Activated CD4-positive, alpha-beta memory T cell treated with anti-CD3 and anti-CD28 coated beads, Interleukin-2, amount 10 ng/mL, durations not matched to agents 7 days and 5 days (primary cell): ENCODE measurements at regions not wholly inside any gene's neighbourhood (a gene's known extent, or its start where the extent isn't known, plus 50 kb on each side); places are given as distances from the start of the nearest gene placed in this dataset.
"Not testable (repeated sequence)": the region's sequence is repeated elsewhere in the genome, so short reads cannot be mapped to it uniquely, and the experiment has no call there.

ENCODE experiments used
- CTCF ChIA-PET: fragments of 350-600 bp; sonication (Branson Sonifier 250); formaldehyde crosslinking; loops from one replicate; lab custom pipeline; 2021; ENCODE audit warnings: antibody characterized with exemption, inconsistent platforms; lab: Charles Lee
- POLR2A ChIA-PET: fragments of 350-600 bp; sonication (Branson Sonifier 250); formaldehyde crosslinking; loops from one replicate; lab custom pipeline; 2021; ENCODE audit warnings: antibody characterized with exemption; lab: Charles Lee
- DNase-seq: peaks from one replicate; pipeline ENCODE4 v3.0.0-alpha.2; 2020
- H3K27ac Mint-ChIP-seq: one replicate; pipeline ENCODE4 v1.8.0; 2021; ENCODE audit warnings: mild to moderate bottlenecking, mixed read lengths
- H3K27me3 Mint-ChIP-seq: one replicate; pipeline ENCODE4 v1.8.0; 2021; ENCODE audit warnings: mixed read lengths
- H3K36me3 Mint-ChIP-seq: one replicate; pipeline ENCODE4 v1.8.0; 2021; ENCODE audit warnings: low read depth, mixed read lengths
- H3K4me1 Mint-ChIP-seq: one replicate; pipeline ENCODE4 v1.8.0; 2021; ENCODE audit warnings: mixed read lengths
- H3K4me3 Mint-ChIP-seq: one replicate; pipeline ENCODE4 v1.8.0; 2021; ENCODE audit warnings: mild to moderate bottlenecking, mixed read lengths
- H3K9me3 Mint-ChIP-seq: one replicate; pipeline ENCODE4 v1.8.0; 2021; ENCODE audit warnings: mixed read lengths

DNA sequence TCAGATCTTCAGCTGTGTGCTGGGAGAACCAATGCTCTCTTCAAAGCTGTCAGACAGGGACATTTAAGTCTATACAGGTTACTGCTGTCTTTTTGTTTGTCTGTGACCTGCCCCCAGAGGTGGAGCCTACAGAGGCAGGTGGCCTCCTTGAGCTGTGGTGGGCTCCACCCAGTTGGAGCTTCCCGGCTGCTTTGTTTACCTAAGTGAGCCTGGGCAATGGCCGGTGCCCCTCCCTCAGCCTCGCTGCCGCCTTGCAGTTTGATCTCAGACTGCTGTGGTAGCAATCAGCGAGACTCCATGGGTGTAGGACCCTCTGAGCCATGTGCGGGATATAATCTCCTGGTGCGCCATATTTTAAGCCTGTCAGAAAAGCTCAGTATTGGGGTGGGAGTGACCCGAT is 745.8 kb upstream of the POU3F2 start:
- H3K9me3 Mint-ChIP-seq, H3K27ac Mint-ChIP-seq, H3K4me3 Mint-ChIP-seq, H3K36me3 Mint-ChIP-seq, POLR2A ChIA-PET, DNase-seq, CTCF ChIA-PET, H3K27me3 Mint-ChIP-seq, H3K4me1 Mint-ChIP-seq: not testable (repeated sequence)

DNA sequence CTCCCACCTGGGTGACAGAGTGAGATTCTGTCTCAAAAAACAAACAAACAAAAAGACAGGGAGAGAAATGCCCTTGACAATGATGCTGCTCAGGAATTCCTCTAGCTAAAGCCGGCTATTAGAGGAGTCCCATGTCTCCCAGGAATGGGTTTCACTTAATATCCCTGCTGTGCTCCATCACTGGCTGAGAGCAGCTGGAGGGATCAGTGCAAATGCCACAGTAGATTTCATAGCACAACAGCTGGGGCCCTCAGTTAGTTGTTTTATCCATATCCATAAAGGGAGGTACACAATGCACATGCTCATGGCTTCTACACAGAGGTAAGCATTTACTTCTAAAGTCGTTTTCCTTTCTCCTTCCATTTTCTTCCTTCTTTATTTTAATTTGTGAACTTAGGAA is 742.0 kb upstream of the POU3F2 start:
- CTCF ChIA-PET = no interaction called here
- DNase-seq = no peak
- Mint-ChIP-seq H3K4me1 (no peaks in the 10 kb centered on the region), H3K4me3 (no peak overlapping the region), H3K36me3 (no peaks in the 10 kb centered on the region), H3K9me3 (no peaks in the 10 kb centered on the region), H3K27ac (no peak overlapping the region), H3K27me3 (no peaks in the 10 kb centered on the region)
- POLR2A ChIA-PET = no interaction called here

DNA sequence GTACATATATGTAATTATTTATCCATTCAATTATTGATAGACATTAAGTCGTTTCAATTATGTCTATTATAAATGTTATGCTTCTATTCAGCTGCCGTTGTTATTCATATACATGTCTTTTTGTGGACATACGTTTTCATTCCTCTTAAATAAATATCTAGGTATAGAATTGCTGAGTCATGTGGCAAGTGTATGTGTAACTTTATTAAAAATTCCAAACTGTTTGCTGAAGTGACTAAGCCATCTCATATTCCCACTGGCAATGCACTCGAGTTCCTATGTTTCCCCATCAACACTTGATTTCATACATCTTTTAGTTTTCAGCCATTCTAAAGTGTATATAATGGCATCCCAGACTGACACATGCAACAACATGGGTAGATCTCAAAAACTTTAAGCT is 739.7 kb upstream of the POU3F2 start:
- H3K4me3 Mint-ChIP-seq = no peak overlapping the region

GRCh38 chr6:98107801-98108200 is 726.6 kb upstream of the POU3F2 start:
- ChIA-PET CTCF (no interaction called here), POLR2A (no interaction called here)
- H3K4me1 Mint-ChIP-seq = no peaks in the 10 kb centered on the region
- no peak overlapping the region for H3K27ac Mint-ChIP-seq
- no peaks in the 10 kb centered on the region for H3K36me3 Mint-ChIP-seq
- peaks cover 9% of the 10 kb centered on the region for H3K9me3 Mint-ChIP-seq
- DNase-seq = no peak
- no peaks in the 10 kb centered on the region for H3K27me3 Mint-ChIP-seq
- H3K4me3 Mint-ChIP-seq = no peak overlapping the region

More for the DNA sequence above, 739.7 kb upstream of the POU3F2 start:
- Mint-ChIP-seq H3K36me3 (no peaks in the 10 kb centered on the region), H3K9me3 (no peaks in the 10 kb centered on the region), H3K27me3 (no peaks in the 10 kb centered on the region), H3K27ac (no peak overlapping the region), H3K4me1 (no peaks in the 10 kb centered on the region)
- POLR2A ChIA-PET = no interaction called here
- no peak for DNase-seq
- CTCF ChIA-PET = no interaction called here

DNA sequence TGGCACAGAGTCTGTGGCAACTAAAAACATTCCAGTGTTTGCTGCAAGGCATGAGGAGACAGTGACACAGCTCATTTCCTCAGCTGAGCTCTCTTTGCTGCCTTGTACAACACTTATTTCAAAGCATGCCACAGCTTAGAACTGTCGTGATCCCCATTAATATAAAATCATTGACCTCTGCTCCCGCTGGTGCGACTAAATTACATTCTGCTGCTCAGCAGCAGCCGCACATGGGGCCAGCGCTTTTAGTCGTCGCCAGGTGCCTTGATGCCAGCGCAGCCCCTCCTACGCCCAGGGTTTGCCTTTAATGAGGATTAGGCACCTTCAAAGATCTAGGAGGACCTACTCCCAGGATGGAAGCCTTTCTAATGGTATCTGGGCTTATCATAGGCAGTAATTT is 717.9 kb upstream of the POU3F2 start:
- Mint-ChIP-seq H3K27ac (no peak overlapping the region), H3K36me3 (no peaks in the 10 kb centered on the region), H3K9me3 (peaks cover 2% of the 10 kb centered on the region), H3K4me3 (no peak overlapping the region), H3K27me3 (no peaks in the 10 kb centered on the region), H3K4me1 (no peaks in the 10 kb centered on the region)
- POLR2A ChIA-PET = no interaction called here
- DNase-seq = no peak
- CTCF ChIA-PET = no interaction called here

DNA sequence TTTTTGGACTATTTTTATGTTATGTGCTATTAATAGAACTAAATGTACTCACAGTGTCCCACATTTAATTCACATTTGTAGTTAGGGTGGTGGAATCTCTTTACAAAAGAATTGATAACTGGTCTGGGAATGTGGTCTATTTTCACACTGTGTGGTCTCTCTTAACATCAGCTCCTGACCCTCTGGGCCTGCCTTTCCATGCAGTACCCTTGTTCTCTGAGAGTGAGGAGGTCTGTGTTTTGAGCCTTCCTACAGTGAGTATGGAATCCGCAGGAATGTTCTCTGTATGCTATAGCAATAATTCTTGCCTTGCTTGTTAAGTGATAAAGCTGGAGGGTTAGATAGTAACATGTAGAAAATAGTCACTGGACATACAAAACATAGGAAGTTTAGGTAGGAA is 717.3 kb upstream of the POU3F2 start:
- H3K9me3 Mint-ChIP-seq = peaks cover 2% of the 10 kb centered on the region

GRCh38 chr6:98118397-98119045 is 715.9 kb upstream of the POU3F2 start:
- CTCF ChIA-PET = no interaction called here
- H3K27ac Mint-ChIP-seq = no peak overlapping the region
- no peaks in the 10 kb centered on the region for H3K4me1 Mint-ChIP-seq
- H3K9me3 Mint-ChIP-seq = peaks cover 2% of the 10 kb centered on the region
- no peaks in the 10 kb centered on the region for H3K27me3 Mint-ChIP-seq
- H3K36me3 Mint-ChIP-seq = no peaks in the 10 kb centered on the region
- POLR2A ChIA-PET = no interaction called here
- H3K4me3 Mint-ChIP-seq = no peak overlapping the region
- DNase-seq = no peak

More for the DNA sequence above, 717.3 kb upstream of the POU3F2 start:
- DNase-seq = no peak
- H3K4me3 Mint-ChIP-seq = no peak overlapping the region
- ChIA-PET POLR2A (no interaction called here), CTCF (no interaction called here)
- no peaks in the 10 kb centered on the region for H3K36me3 Mint-ChIP-seq
- H3K4me1 Mint-ChIP-seq = no peaks in the 10 kb centered on the region
- no peak overlapping the region for H3K27ac Mint-ChIP-seq
- H3K27me3 Mint-ChIP-seq = no peaks in the 10 kb centered on the region

DNA sequence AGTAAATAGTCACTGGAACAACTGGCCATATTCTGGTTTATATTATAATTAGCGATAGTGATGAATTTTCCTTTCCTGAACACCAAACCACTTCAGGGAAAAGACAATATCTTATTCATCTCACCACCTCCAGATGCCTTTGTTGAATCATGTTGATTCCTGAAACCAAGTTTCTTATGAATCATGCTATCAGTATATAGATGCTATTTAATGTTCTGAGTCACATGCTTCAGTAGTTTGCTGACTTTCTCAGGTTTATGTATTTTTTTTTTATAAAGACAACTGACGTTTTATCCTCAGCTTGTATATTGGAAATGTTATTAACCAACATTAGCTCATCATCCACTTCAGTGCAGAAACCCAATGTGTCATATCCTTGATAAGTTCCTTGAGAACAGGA is 710.2 kb upstream of the POU3F2 start:
- H3K36me3 Mint-ChIP-seq = no peaks in the 10 kb centered on the region
- no peak overlapping the region for H3K27ac Mint-ChIP-seq
- peaks cover 1% of the 10 kb centered on the region for H3K4me1 Mint-ChIP-seq
- no peaks in the 10 kb centered on the region for H3K27me3 Mint-ChIP-seq
- H3K9me3 Mint-ChIP-seq = peaks cover 2% of the 10 kb centered on the region
- H3K4me3 Mint-ChIP-seq = no peak overlapping the region
- CTCF ChIA-PET = no interaction called here
- POLR2A ChIA-PET = no interaction called here
- DNase-seq = no peak

- Mint-ChIP-seq H3K9me3 (no peaks in the 10 kb centered on the region), H3K27me3 (no peaks in the 10 kb centered on the region), H3K36me3 (no peaks in the 10 kb centered on the region), H3K4me1 (no peaks in the 10 kb centered on the region), H3K27ac (no peak overlapping the region), H3K4me3 (no peak overlapping the region)
- ChIA-PET CTCF (no interaction called here), POLR2A (no interaction called here)
- no peak for DNase-seq
Observed at GRCh38 chr6:98131290-98131990, 702.9 kb upstream of the POU3F2 start.

DNA sequence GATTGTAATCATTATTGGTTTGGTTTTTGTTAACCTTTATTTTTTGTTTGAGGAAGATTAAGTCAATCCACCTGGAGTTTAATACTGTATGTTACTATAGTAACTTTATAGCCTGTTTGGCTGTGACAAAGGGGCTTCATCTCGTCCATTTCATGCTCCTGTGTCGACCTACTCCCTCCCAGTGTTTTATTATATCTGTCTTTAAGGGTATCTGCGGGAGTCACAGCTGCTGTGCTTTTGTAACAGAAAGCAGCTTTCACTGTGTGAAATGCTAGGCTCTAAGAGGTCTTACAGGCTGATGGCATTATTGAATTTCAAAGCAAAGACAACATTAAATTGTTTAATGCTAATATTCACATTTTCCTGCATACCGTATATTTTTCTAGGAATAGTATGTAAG is 698.0 kb upstream of the POU3F2 start:
- no peak for DNase-seq

GRCh38 chr6:98137391-98137790 is 697.0 kb upstream of the POU3F2 start:
- Mint-ChIP-seq H3K36me3 (no peaks in the 10 kb centered on the region), H3K9me3 (peaks cover 8% of the 10 kb centered on the region), H3K27ac (no peak overlapping the region), H3K4me3 (no peak overlapping the region), H3K4me1 (no peaks in the 10 kb centered on the region), H3K27me3 (no peaks in the 10 kb centered on the region)
- no peak for DNase-seq
- CTCF ChIA-PET = no interaction called here
- POLR2A ChIA-PET = no interaction called here

More for the DNA sequence above, 698.0 kb upstream of the POU3F2 start:
- ChIA-PET POLR2A (no interaction called here), CTCF (no interaction called here)
- Mint-ChIP-seq H3K4me1 (no peaks in the 10 kb centered on the region), H3K9me3 (no peaks in the 10 kb centered on the region), H3K4me3 (no peak overlapping the region), H3K36me3 (no peaks in the 10 kb centered on the region), H3K27ac (no peak overlapping the region), H3K27me3 (no peaks in the 10 kb centered on the region)

DNA sequence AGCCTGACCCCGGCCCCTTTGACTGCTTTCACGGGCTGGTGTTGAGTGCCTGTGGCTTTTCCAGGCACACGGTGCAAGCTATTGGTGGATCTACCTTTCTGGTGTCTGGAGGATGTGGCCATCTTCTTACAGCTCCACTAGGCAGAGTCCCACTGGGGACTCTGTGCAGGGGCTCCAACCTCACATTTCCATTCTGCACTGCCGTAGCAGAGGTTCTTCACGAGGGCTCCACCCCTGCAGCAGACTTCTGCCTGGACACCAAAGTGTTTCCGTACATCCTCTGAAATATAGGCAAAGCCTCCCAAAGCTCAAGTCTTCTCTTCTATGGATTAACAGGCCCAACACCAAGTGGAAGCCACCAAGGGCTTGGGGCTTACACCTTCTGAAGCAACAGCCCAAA is 691.5 kb upstream of the POU3F2 start:
- DNase-seq = no peak
- H3K4me3 Mint-ChIP-seq = no peak overlapping the region
- POLR2A ChIA-PET = no interaction called here
- H3K36me3 Mint-ChIP-seq = no peaks in the 10 kb centered on the region
- H3K27ac Mint-ChIP-seq = no peak overlapping the region
- H3K4me1 Mint-ChIP-seq = no peaks in the 10 kb centered on the region
- H3K27me3 Mint-ChIP-seq = no peaks in the 10 kb centered on the region
- CTCF ChIA-PET = no interaction called here
- H3K9me3 Mint-ChIP-seq = peaks cover 15% of the 10 kb centered on the region

DNA sequence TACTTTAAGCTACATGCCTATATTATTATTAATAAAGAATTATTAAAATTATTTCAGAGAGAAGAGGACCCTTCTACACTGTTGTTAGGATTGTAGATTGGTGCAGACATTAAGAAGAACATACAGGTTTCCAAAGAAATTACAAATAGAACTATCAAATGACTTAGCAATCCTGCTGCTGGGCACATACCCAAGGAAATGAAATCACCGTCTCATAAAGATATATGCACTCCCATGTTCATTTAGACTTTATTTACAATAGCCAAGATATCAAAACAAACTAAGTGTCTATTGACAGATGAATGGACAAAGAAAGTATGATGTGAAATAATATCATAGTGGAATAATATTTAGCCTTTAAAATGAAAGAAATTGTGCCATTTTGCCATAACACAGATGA is 687.7 kb upstream of the POU3F2 start:
- H3K36me3 Mint-ChIP-seq = no peaks in the 10 kb centered on the region
- ChIA-PET POLR2A (no interaction called here), CTCF (no interaction called here)
- peaks cover 15% of the 10 kb centered on the region for H3K9me3 Mint-ChIP-seq
- no peak overlapping the region for H3K27ac Mint-ChIP-seq
- no peak overlapping the region for H3K4me3 Mint-ChIP-seq
- no peak for DNase-seq
- H3K4me1 Mint-ChIP-seq = no peaks in the 10 kb centered on the region
- H3K27me3 Mint-ChIP-seq = no peaks in the 10 kb centered on the region

DNA sequence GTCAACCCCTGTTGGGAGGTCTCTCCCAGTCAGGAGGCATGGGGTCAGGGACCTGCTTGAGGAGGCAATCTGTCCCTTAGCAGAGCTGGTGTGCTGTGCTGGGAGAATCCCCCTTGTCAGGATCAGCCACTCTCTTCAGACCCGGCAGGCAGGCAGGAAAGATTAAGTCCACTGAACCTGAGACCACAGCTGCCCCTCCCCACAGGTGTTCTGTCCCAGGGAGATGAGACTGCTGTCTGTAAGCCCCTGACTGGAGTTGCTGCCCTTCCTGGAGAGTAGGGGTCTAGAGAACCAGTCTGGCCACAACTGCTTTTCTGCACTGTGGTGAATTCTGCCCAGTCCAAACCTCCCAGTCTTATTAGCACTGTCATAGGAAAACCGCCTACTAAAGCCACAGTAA is 677.8 kb upstream of the POU3F2 start:
- no peak overlapping the region for H3K4me3 Mint-ChIP-seq
- H3K27me3 Mint-ChIP-seq = no peaks in the 10 kb centered on the region
- no peaks in the 10 kb centered on the region for H3K36me3 Mint-ChIP-seq
- no peak overlapping the region for H3K27ac Mint-ChIP-seq
- peaks cover 9% of the 10 kb centered on the region for H3K9me3 Mint-ChIP-seq
- ChIA-PET POLR2A (no interaction called here), CTCF (no interaction called here)
- no peak for DNase-seq
- H3K4me1 Mint-ChIP-seq = no peaks in the 10 kb centered on the region
